ENCODE measurements at regions not wholly inside any gene's neighbourhood (a gene's known extent, or its start where the extent isn't known, plus 50 kb on each side); places are given as distances from the start of the nearest gene placed in this dataset.

- TF ChIP-seq CTCF (conservative IDR thresholded peaks at IDR 0.05; ENCODE audit: low read depth, low read length) (no peak), RAD21 (IDR thresholded peaks at IDR 0.05; ENCODE audit: low read length) (no peak), CEBPB (IDR thresholded peaks at IDR 0.05; ENCODE audit: low read depth, low read length) (no peak), USF2 (IDR thresholded peaks at IDR 0.05; ENCODE audit: low read depth, low read length) (no peak), MXI1 (IDR thresholded peaks at IDR 0.05; ENCODE audit: borderline replicate concordance, low read depth, low read length) (no peak), SMC3 (IDR thresholded peaks at IDR 0.05; ENCODE audit: low read depth, low read length) (no peak), POLR2A (IDR thresholded peaks at IDR 0.05; ENCODE audit: low read depth, low read length) (no peak)
Measured at GRCh38 chr16:73408311-73408710, 360.4 kb upstream of the ZFHX3 start.
